Spleen (tissue), 7 donors: ENCODE measurements at regions not wholly inside any gene's neighbourhood (a gene's known extent, or its start where the extent isn't known, plus 50 kb on each side); places are given as distances from the start of the nearest gene placed in this dataset.

Experiments
- POLR2A ChIP-seq, 3 donors: fragments of 450-650 bp; IDR thresholded peaks; one replicate each; pipeline ENCODE4 v1.5.1; 2017; ENCODE audit warnings: antibody characterized with exemption in 3 of 3, mild to moderate bottlenecking in 1 of 3
- TF ChIP-seq, protein P1 (sequence below), 11 experiments: fragments of 200-600 bp in 7 of 11; fragments of 450-650 bp in 4 of 11; sonication (generic) in 4 of 11; IDR thresholded peaks in 8 of 11; conservative IDR thresholded peaks in 3 of 11; 1 replicate in 7 of 11; 2 replicates in 4 of 11; pipeline versions ENCODE4 v1.4.0 to v1.8.0; 2016 to 2021; ENCODE audit warnings: antibody characterized with exemption in 11 of 11, inconsistent platforms in 4 of 11, mild to moderate bottlenecking in 1 of 11
- donor health status: DM: no; HTN: no; CAD: no; lungs with moderate emphysema.
- donor health status: DM: no; HTN: no; CAD: no.
- donor health status: DM: no; HTN: no; CAD: no.

DNA sequence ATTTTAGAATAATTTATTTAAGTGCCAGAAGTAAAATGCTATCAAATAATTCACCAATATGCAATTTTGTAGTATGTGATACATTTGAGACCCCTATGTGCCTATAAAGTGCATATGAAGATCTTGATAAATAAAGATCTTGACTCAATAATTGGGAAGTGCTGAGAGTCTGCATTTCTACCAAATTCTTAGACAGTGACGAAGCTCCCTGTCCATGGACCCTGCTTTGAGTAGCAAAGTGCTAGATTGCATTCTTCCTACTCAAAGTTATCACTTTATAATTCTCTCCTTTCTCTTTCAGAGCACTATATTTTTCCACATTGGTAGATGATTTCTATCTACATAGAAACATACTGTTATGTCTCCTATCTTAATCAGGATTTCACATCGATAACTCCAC, 1393.9 kb downstream of the ARAP2 start:
- no peak for TF ChIP-seq POLR2A (IDR thresholded peaks at IDR 0.05)
- TF ChIP-seq, protein P1, sequence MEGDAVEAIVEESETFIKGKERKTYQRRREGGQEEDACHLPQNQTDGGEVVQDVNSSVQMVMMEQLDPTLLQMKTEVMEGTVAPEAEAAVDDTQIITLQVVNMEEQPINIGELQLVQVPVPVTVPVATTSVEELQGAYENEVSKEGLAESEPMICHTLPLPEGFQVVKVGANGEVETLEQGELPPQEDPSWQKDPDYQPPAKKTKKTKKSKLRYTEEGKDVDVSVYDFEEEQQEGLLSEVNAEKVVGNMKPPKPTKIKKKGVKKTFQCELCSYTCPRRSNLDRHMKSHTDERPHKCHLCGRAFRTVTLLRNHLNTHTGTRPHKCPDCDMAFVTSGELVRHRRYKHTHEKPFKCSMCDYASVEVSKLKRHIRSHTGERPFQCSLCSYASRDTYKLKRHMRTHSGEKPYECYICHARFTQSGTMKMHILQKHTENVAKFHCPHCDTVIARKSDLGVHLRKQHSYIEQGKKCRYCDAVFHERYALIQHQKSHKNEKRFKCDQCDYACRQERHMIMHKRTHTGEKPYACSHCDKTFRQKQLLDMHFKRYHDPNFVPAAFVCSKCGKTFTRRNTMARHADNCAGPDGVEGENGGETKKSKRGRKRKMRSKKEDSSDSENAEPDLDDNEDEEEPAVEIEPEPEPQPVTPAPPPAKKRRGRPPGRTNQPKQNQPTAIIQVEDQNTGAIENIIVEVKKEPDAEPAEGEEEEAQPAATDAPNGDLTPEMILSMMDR (IDR thresholded peaks at IDR 0.05 in 8 of 11, conservative IDR thresholded peaks at IDR 0.05 in 3 of 11) = no peak
